ENCODE measurements at regions not wholly inside any gene's neighbourhood (a gene's known extent, or its start where the extent isn't known, plus 50 kb on each side); places are given as distances from the start of the nearest gene placed in this dataset.

DNA sequence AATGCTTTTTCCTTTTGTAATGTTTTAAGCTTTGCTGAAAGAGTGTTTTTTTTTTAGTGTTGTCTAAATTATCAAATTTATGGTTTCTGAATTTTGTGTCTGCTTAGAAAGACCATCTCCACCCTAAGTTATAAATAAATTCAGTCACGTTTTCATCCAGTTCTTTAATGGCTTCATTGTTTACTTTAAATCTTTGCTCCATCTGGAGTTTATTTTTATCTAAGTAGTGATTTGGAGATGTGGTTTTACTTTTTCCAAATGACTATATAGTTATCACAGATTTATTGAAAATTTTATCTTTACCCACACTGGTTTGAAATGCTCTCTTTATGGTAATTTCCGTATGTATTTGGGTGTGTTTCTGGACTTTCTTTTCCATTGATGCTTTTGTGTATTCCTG lies 577.2 kb upstream of the ZNF608 start:
- H3K4me3 ChIP-seq (ENCODE audit: low read depth, low read length) = no peak overlapping the region
- TF ChIP-seq, protein P1, sequence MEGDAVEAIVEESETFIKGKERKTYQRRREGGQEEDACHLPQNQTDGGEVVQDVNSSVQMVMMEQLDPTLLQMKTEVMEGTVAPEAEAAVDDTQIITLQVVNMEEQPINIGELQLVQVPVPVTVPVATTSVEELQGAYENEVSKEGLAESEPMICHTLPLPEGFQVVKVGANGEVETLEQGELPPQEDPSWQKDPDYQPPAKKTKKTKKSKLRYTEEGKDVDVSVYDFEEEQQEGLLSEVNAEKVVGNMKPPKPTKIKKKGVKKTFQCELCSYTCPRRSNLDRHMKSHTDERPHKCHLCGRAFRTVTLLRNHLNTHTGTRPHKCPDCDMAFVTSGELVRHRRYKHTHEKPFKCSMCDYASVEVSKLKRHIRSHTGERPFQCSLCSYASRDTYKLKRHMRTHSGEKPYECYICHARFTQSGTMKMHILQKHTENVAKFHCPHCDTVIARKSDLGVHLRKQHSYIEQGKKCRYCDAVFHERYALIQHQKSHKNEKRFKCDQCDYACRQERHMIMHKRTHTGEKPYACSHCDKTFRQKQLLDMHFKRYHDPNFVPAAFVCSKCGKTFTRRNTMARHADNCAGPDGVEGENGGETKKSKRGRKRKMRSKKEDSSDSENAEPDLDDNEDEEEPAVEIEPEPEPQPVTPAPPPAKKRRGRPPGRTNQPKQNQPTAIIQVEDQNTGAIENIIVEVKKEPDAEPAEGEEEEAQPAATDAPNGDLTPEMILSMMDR (conservative IDR thresholded peaks at IDR 0.05; ENCODE audit: low read depth, low read length) = no peak

GRCh38 chr5:125325488-125326149 lies 579.2 kb upstream of the ZNF608 start:
- no peak for DNase-seq (ENCODE audit: low read depth)
- H3K4me3 ChIP-seq (ENCODE audit: low read depth, low read length) = no peak overlapping the region
- TF ChIP-seq, protein P1 (conservative IDR thresholded peaks at IDR 0.05; ENCODE audit: low read depth, low read length) = no peak

More for the DNA sequence above, 577.2 kb upstream of the ZNF608 start:
- DNase-seq (ENCODE audit: low read depth) = no peak

DNA sequence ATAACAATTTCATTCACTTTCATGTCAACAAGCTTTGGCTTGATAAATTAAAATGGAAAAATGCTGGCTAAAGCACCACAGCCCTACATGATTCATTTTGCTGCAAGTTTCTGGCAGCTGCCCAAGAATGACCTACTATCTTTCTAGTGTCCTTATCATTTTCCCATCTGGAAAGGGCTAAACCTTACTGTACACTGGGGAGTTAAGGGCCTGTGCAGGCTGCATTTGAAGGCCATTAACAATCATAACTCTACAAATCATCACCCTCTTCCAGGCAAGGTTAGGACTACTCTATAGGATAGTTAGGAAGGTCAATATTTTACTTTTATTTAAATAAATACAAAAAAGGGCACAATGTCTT lies 579.7 kb upstream of the ZNF608 start:
- no peak overlapping the region for H3K4me3 ChIP-seq (ENCODE audit: low read depth, low read length)
- no peak for DNase-seq (ENCODE audit: low read depth)
- TF ChIP-seq, protein P1 (conservative IDR thresholded peaks at IDR 0.05; ENCODE audit: low read depth, low read length) = no peak

DNA sequence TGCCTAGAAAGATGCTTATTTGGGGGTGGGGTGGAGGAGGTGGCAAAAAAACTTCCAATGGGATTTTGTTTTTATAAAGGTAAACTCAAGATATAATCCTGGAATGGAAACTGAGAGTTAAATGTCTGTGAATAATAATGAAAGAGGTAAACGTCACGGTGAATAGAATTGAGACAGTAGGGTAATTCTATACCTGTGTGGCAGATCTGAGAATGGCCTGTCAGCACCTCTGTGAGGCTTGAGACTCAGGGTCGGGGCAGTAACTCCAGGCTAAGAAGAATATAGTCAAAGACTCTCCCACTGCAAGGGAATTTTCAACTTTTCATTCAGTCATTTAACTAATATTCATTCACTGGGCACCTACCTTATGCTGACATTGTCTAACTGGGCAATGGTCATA lies 581.2 kb upstream of the ZNF608 start:
- DNase-seq (ENCODE audit: low read depth) = no peak
- no peak overlapping the region for H3K4me3 ChIP-seq (ENCODE audit: low read depth, low read length)
- TF ChIP-seq, protein P1 (conservative IDR thresholded peaks at IDR 0.05; ENCODE audit: low read depth, low read length) = no peak

- DNase-seq (ENCODE audit: low read depth) = no peak
- TF ChIP-seq, protein P1 (conservative IDR thresholded peaks at IDR 0.05; ENCODE audit: low read depth, low read length) = no peak
- H3K4me3 ChIP-seq (ENCODE audit: low read depth, low read length) = no peak overlapping the region
Observed at GRCh38 chr5:125331987-125332598, 585.7 kb upstream of the ZNF608 start.

- TF ChIP-seq, protein P1 (conservative IDR thresholded peaks at IDR 0.05; ENCODE audit: low read depth, low read length) = no peak
- no peak overlapping the region for H3K4me3 ChIP-seq (ENCODE audit: low read depth, low read length)
- no peak for DNase-seq (ENCODE audit: low read depth)
Observed at GRCh38 chr5:125333416-125333815, 587.0 kb upstream of the ZNF608 start.

DNA sequence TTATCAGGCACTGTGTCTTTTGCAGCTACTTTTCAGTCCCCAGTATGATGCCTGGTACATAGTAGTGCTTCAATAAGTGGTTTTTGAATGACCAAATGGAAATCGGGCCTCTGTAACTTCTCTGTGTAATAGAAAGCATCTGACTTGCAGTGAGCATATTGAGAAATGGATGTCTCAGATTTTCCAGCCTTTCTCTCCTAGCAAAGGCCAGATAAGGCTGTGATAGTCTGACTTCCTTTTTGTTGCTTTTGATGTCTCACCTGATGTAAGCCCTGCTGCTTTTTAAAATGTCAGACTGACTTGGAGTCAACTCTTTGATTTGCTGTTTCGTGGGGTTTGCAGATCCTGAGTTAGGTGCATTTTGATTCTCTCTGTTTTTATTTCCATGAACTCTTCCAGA lies 590.0 kb upstream of the ZNF608 start:
- no peak for DNase-seq (ENCODE audit: low read depth)
- H3K4me3 ChIP-seq (ENCODE audit: low read depth, low read length) = no peak overlapping the region
- TF ChIP-seq, protein P1 (conservative IDR thresholded peaks at IDR 0.05; ENCODE audit: low read depth, low read length) = no peak
